GM21825 (cell line): ENCODE measurements at regions not wholly inside any gene's neighbourhood (a gene's known extent, or its start where the extent isn't known, plus 50 kb on each side); places are given as distances from the start of the nearest gene placed in this dataset.
"Not testable (repeated sequence)": the region's sequence is repeated elsewhere in the genome, so short reads cannot be mapped to it uniquely, and the experiment has no call there.

Experiments used
- ATAC-seq: cut with Tn5 transposase; IDR thresholded peaks from one replicate; pipeline ENCODE4 v1.9.1; 2021; ENCODE audit warnings: mild to moderate bottlenecking, moderate library complexity; ENCODE audit not compliant: unreplicated experiment

DNA sequence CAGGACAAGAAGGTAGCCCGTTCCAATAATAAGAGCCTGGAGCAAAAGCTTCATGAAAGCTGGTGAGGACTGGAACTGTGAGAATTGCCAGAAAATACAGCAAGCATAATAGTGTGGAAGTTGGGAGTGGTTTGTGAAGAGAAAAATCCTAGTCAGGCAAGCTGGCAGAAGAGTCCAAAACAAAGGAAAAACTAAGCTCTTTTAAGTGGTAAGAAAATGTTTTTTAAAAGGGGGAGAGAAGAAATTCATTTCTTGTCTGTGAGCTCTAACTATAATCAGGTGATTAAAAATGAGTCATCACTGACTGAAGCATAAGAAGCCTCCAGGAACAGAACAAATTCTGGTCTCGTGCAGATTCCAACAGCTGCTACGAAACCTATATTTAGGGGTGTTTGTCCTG is 102.6 kb downstream of the CAAP1 start:
- ATAC-seq = no peak

- no peak for ATAC-seq
Observed at GRCh38 chr9:26786564-26786963, 106.0 kb downstream of the CAAP1 start.

- no peak for ATAC-seq
Observed at GRCh38 chr9:26782899-26783298, 109.7 kb downstream of the CAAP1 start.

- ATAC-seq = no peak
Observed at GRCh38 chr9:26781906-26782305, 110.7 kb downstream of the CAAP1 start.

DNA sequence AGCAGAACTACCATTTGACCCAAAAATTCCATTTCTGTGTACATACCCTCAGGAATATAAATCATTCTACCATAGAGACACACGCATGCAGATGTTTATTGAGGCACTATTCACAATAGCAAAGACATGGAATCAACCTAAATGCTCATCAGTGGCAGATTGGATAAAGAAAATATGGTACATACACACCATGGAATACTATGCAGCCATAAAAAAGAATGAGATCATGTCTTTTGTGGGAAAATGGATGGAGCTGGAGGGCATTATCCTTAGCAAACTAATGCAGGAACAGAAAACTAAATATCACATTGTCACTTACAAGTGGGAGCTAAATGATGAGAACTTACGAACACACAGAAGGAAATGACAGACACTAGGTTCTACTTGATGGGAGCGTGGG is 112.3 kb downstream of the CAAP1 start:
- ATAC-seq = not testable (repeated sequence)

DNA sequence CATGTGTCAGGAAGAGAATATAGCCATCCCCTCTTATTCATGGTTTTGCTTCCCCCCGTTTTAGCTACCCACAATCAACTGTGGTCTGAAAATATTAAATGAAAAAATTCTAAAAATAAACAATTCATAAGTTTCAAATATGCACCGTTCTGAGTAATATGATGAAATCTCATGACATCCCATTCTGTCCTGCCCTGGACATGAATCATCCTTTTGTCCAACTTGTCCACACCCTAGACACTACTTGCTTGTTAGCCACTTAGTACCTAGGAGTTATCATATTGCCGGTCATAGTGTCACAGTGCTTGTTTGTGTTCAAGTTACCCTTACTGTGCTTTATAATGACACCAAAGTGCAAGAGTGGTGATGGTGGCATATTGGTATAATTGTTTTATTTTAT is 113.5 kb downstream of the CAAP1 start:
- no peak for ATAC-seq

DNA sequence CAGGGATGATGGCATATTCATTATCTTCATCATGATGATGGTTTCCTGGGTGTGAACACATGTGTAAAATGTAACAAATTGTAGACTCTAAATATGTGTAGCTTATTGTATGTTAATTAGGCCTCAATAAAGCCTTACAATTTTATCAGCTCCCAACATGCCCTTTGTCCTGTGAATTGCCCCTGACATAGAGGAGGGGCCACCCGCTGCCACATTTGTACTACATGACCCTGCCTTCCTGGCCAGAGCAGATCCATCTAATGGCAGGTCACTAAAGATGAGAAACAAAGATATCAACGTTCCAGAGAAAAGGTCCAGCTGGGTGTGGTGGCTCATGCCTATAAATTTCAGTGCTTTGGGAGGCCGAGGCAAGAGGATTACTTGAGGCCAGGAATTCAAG is 117.2 kb downstream of the CAAP1 start:
- ATAC-seq = no peak

GRCh38 chr9:26773056-26773455 is 119.5 kb downstream of the CAAP1 start:
- no peak for ATAC-seq

DNA sequence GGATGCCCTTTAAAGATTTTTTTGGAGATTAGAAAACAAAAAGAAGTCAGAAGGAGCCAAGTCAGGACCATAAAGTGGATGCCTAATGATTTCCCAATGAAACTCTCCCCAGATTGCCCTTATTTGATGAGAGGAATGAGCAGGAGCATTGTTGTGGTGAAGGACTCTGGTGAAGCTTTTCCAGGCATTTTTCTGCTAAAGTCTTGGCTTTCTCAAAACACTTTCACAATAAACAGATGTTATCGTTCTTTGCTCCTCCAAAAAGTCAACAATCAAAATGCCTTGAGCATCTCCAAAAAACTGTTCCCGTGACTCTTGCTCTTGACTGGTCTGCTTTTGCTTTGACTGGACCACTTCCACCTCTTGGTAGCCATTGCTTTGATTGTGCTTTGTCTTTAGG is 121.8 kb downstream of the CAAP1 start:
- ATAC-seq = no peak

DNA sequence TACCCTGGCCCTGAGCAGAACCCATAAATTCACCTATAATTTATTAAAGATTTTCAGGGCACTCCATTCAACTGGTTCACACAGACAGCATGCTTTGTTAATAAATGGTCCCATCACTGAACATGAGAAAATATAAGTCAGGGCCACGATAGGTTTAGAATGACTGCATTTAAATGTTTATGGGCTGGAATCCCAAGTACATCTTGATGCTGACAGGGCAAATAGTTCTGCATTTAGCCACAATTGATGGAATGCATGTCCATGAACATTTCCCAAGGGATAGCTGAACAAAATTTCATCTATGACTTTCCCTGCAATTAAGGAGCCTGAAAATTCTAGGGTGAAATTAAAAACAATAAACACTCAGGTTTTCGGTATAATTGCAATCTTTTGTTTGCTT is 124.5 kb downstream of the CAAP1 start:
- no peak for ATAC-seq

DNA sequence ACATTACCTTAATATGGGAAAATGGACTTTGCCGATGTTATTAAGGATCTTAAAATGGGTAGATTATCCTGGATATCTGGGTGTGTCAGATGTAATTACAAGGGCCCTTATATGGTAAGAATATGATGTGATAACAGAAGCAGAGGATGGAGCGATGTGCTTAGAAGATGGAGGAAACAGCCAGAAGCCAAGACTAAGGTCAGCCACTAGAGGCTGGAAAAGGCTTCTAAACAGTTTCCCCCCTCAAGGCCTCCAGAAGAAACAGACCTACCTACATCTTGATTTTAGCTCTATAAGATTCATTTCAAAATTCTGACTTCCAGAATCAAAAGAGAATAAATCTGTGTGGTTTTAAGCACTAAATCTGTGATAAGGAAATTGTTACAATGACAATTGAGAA is 131.9 kb downstream of the CAAP1 start:
- ATAC-seq = no peak

DNA sequence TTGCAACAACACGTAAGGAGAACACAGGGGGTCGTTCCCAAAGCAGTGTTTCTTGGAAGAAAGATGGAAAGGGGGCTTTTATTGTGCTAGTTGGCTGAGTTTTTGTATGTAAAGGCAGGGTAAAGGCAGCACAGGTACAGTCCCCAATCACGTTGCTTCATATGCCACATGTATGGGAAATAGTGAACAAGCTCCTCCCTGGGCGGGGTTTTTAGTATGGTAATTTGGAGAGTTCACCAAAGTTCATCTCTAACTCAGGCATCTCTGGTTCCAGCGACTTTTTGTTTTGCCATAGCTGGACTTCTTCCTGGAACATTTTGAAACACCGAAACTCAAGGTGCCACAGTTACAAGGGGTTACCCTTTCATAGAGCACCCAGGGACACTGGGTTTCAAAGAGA is 133.9 kb downstream of the CAAP1 start:
- ATAC-seq = no peak

DNA sequence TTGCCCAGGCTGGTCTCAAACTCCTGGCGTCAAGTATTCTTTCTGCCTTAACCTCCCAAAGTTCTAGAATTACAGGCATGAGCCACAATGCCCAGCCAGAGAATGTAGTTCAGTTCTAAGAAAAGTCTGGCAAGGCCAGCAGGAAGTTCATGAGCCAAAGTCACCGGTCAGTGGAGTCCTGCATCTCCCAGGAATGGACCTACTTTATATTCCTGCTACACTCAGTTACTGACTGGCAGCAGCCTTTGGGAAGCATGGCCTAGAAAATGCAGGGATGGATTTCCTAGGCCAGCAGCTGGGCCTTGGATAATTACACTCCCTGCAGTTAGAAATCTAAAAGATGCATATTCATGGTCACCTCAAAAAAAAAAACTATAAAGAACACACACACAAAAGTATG is 135.7 kb downstream of the CAAP1 start:
- no peak for ATAC-seq

DNA sequence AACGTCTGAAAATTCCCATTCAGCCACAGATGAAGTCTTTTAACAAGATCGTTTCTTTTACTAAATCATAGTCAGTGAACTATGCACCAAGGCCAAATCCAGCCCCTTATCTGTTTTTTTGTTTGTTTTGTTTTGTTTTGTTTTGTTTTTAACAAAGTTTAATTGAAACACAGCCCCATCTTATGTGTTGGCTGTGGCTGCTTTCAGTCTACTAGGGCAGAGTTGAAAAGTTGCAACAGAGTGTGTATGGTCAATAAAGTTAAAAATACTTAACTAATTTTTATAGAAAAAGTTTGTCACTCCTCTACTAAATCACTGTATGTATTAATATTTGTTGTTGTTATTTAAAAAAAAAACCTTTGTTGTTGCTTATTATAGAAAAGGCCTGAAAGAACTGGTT is 137.1 kb downstream of the CAAP1 start:
- no peak for ATAC-seq

DNA sequence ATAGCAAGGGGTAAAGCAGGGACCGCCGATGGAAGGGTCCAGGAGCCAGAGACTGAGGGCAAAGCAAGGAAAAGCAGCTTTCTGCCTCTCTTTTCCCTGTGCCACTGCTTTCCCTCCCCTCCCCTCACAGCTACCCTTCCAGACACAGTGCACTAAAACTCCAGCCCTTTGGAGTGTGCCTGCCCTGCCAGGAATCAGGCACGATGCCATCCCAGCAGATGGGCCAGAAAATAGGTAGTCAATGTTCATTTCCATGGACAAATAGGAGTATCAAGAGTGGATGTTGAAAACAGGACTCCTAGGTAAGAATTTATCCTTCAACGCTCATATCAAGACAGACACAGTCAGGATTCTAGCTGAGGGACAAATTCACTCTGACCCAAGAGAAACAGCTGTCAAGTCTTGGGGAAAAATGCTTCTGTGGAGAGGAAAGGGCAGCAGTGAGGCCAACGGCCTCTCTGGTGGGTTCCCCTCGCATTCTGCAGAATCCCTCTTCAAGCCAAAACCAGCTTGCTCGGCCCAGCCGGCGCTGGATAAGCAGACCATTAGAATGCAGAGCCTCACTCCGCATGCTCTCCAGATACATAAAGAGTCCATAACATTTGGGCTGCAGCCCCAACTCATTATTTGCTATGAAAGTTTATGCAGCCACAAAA is 138.0 kb downstream of the CAAP1 start:
- ATAC-seq = no peak

- ATAC-seq = no peak
Observed at GRCh38 chr9:26753971-26754370, 138.6 kb downstream of the CAAP1 start.

DNA sequence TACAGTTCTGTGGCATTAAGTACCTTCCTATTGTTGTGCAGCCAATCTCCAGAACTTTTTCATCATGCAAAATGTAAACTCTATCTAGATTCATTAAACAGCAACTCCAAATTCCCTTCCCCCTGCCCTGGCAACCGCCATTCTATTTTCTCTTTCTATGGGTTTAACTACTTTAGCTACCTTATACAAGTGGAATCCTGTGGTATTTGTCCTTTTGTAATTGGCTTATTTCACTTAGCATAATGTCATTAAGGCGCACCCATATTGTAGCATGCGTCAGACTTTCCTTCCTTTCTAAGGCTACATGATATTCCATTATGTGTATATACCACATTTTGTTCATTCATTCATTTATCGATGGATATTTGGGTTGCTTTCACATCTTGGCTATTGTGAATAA is 142.4 kb downstream of the CAAP1 start:
- no peak for ATAC-seq

DNA sequence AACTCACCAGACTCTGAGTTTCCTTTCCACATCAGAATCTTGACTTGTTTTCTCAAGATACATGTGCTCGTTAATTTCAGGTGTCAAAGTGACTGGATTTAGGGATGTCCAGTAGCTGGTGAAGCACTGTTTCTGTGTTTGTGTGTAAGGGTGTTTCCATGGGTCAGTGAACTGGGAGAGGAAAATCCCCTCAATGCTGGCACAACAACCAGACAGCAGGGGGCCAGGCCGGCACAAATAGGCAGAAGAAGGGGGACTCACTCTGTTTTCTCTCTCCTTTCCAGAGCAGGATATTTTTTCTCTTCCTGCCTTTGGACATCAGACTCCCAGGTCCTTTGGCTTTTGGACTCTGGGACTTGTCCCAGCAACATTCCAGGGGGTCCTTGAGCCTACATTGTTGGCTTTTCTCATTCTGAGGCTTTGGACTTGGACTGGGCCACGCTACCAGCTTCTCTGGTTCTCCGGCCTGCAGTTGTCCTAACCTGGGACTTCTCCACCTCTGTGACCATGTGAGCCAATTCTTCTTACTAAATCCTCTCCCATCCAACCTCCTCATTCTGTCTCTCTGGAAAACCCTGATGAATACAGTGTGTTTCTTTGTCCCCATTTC is 144.0 kb downstream of the CAAP1 start:
- ATAC-seq = no peak

DNA sequence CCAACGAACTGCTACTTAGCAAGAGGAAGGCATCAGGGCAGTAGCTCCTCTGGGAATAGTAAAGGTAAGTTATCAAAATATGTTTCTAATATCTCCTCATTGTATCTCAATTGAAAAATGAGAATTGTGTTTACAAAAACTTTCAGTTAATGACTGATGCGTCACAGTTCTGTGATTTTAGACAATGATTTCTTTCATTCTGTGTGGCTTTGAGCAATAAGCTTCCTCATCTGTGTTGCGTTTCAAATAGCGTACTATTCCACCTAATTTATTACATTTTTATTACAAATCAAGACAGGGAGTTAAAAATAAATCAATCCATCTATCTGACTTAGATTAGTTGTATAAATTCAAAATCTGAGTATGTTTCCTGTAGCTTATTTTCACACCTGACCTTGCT is 145.0 kb downstream of the CAAP1 start:
- no peak for ATAC-seq

- ATAC-seq = peak; percentile 89
Observed at GRCh38 chr9:26746357-26747072, 146.1 kb downstream of the CAAP1 start.

- ATAC-seq = no peak
Observed at GRCh38 chr9:26745111-26745510, 147.5 kb downstream of the CAAP1 start.

DNA sequence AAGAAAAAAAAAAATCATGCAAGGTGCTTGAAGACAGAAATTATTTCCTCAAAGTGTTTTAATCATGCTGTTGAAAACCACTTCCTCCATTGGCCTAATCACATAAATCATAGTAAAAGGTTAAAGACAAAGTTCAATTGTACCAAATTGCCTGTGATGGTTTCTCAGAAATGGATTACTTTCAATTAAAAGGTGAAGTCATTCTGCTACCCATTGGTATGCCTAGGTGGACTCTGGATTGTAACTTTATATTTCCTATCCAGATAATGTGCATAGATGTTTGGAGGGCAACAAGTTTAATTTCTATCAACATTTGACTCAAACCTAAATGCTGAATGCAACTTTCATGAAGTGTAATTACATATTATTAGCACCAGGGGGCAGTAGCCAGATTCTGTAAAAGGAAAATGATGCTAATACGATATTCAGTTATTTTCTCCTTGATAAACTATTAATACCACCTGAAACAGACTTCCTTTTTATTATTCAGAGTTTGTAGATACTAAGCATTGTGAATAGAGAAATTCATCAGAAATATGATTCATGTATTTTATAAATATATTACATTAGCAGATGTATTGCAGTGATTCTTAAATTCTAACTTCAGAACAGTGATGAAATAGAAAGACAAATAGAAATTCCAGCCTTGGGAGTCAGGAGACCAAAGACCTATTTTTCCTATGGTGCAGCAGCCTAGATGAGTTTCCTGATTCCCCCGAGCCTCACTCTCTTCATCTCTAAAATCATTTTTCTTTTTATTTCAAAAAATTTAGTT is 148.2 kb downstream of the CAAP1 start:
- no peak for ATAC-seq
